ENCODE measurements at regions not wholly inside any gene's neighbourhood (a gene's known extent, or its start where the extent isn't known, plus 50 kb on each side); places are given as distances from the start of the nearest gene placed in this dataset.

- no peak for DNase-seq (ENCODE audit: low read depth in 3 of 3)
These were observed 59.8 kb upstream of the PPP2R5A start for GRCh38 chr1:212225416-212225815.

- DNase-seq (ENCODE audit: low read depth in 3 of 3) = no peak
These were observed 59.3 kb upstream of the PPP2R5A start for GRCh38 chr1:212225871-212226302.

GRCh38 chr1:212226467-212226866 lies 58.7 kb upstream of the PPP2R5A start:
- DNase-seq (ENCODE audit: low read depth in 3 of 3) = no peak

GRCh38 chr1:212228076-212228475 lies 57.1 kb upstream of the PPP2R5A start:
- DNase-seq (ENCODE audit: low read depth in 3 of 3) = no peak

GRCh38 chr1:212228591-212229119 lies 56.6 kb upstream of the PPP2R5A start:
- DNase-seq (ENCODE audit: low read depth in 3 of 3) = no peak

- DNase-seq (ENCODE audit: low read depth in 3 of 3) = no peak
These were observed 55.6 kb upstream of the PPP2R5A start for GRCh38 chr1:212229654-212230053.

GRCh38 chr1:212230329-212230728 lies 54.9 kb upstream of the PPP2R5A start:
- DNase-seq (ENCODE audit: low read depth in 3 of 3) = no peak

- DNase-seq (ENCODE audit: low read depth in 3 of 3) = no peak
These were observed 53.8 kb upstream of the PPP2R5A start for GRCh38 chr1:212231372-212231771.

GRCh38 chr1:212232090-212232489 lies 53.1 kb upstream of the PPP2R5A start:
- no peak for DNase-seq (ENCODE audit: low read depth in 3 of 3)

GRCh38 chr1:212233321-212233720 lies 51.9 kb upstream of the PPP2R5A start:
- DNase-seq (ENCODE audit: low read depth in 3 of 3) = no peak

GRCh38 chr1:212234431-212235395 lies 50.5 kb upstream of the PPP2R5A start:
- DNase-seq (ENCODE audit: low read depth in 3 of 3) = peak in 1 of 3 donors; percentile 16

Measured in stimulated activated CD4-positive, alpha-beta T cell treated with anti-CD3 and anti-CD28 coated beads, TNF-alpha, amount 100 ng/mL, for 48 hours (primary cell).